Caco-2 (cell line): ENCODE measurements at regions not wholly inside any gene's neighbourhood (a gene's known extent, or its start where the extent isn't known, plus 50 kb on each side); places are given as distances from the start of the nearest gene placed in this dataset.

Source experiments
- BruUV-seq: library from RNA; stranded (reverse); fragments of 400-500 nt; replicated peaks from 2 replicates; lab custom pipeline; 2021; lab: Mats Ljungman, UMichigan
- CTCF ChIA-PET: fragments of 300-600 bp; sonication (Branson Sonifier 250); formaldehyde crosslinking; loops from one replicate; lab custom pipeline; 2022; ENCODE audit warnings: antibody characterized with exemption; lab: Charles Lee
- POLR2A ChIA-PET: fragments of 300-600 bp; sonication (Branson Sonifier 250); formaldehyde crosslinking; loops from one replicate; lab custom pipeline; 2022; ENCODE audit warnings: antibody characterized with exemption; lab: Charles Lee
- DNase-seq, 2 experiments: peaks; one replicate each; pipeline versions ENCODE4 v3.0.0 to v3.0.0-alpha.2; 2020 to 2022
- H3K27me3 ChIP-seq: replicated peaks from 2 replicates; pipeline ENCODE4 v1.6.0; 2011; ENCODE audit warnings: low read length; ENCODE audit not compliant: control insufficient read depth, insufficient read depth
- H3K36me3 ChIP-seq: 2 replicates; pipeline ENCODE4 v1.5.1; 2011; ENCODE audit warnings: low read length; ENCODE audit not compliant: control insufficient read depth, insufficient read depth
- H3K4me1 ChIP-seq: fragments of 250-450 bp; sonication (Bioruptor Pico); 2 replicates; pipeline ENCODE4 v1.5.1; 2020; ENCODE audit warnings: mild to moderate bottlenecking
- H3K4me3 ChIP-seq: 2 replicates; pipeline ENCODE4 v1.5.1; 2011; ENCODE audit warnings: low read depth, mild to moderate bottlenecking, control low read depth, low read length
- H3K9me3 ChIP-seq: fragments of 250-450 bp; sonication (Bioruptor Pico); 2 replicates; pipeline ENCODE4 v1.5.1; 2020; ENCODE audit warnings: mild to moderate bottlenecking, moderate library complexity
- H3K27ac Mint-ChIP-seq: one replicate; pipeline ENCODE4 v1.8.0; 2022; ENCODE audit warnings: mixed read lengths; ENCODE audit not compliant: unreplicated experiment
- H3K27me3 Mint-ChIP-seq: one replicate; pipeline ENCODE4 v1.8.0; 2022; ENCODE audit warnings: mixed read lengths; ENCODE audit not compliant: insufficient read depth, unreplicated experiment
- H3K36me3 Mint-ChIP-seq: one replicate; pipeline ENCODE4 v1.8.0; 2022; ENCODE audit warnings: mild to moderate bottlenecking, mixed read lengths; ENCODE audit not compliant: insufficient read depth, unreplicated experiment
- H3K4me1 Mint-ChIP-seq: one replicate; pipeline ENCODE4 v1.8.0; 2022; ENCODE audit warnings: low read depth, mixed read lengths; ENCODE audit not compliant: unreplicated experiment
- H3K4me3 Mint-ChIP-seq: one replicate; pipeline ENCODE4 v1.8.0; 2022; ENCODE audit warnings: mild to moderate bottlenecking, moderate library complexity, mixed read lengths; ENCODE audit not compliant: unreplicated experiment
- H3K9me3 Mint-ChIP-seq: one replicate; pipeline ENCODE4 v1.8.0; 2022; ENCODE audit warnings: mixed read lengths; ENCODE audit not compliant: unreplicated experiment
- CTCF ChIP-seq, 2 experiments: fragments of 200-600 bp in 1 of 2; IDR thresholded peaks; 1 replicate in 1 of 2; 2 replicates in 1 of 2; pipeline versions ENCODE4 v1.5.1 to v1.8.0; 2011 to 2022; ENCODE audit warnings: antibody characterized with exemption in 1 of 2, control low read depth in 1 of 2, inconsistent platforms in 1 of 2, low read depth in 1 of 2, low read length in 1 of 2, mild to moderate bottlenecking in 1 of 2, moderate library complexity in 1 of 2; ENCODE audit not compliant: insufficient read depth in 1 of 2, severe bottlenecking in 1 of 2, unreplicated experiment in 1 of 2
- intact Hi-C: fragments of 100-400 bp; cut with micrococcal nuclease; formaldehyde crosslinking; loops from one replicate; pipeline ENCODE4 v1.10.0; 2022; ENCODE audit not compliant: unreplicated experiment

DNA sequence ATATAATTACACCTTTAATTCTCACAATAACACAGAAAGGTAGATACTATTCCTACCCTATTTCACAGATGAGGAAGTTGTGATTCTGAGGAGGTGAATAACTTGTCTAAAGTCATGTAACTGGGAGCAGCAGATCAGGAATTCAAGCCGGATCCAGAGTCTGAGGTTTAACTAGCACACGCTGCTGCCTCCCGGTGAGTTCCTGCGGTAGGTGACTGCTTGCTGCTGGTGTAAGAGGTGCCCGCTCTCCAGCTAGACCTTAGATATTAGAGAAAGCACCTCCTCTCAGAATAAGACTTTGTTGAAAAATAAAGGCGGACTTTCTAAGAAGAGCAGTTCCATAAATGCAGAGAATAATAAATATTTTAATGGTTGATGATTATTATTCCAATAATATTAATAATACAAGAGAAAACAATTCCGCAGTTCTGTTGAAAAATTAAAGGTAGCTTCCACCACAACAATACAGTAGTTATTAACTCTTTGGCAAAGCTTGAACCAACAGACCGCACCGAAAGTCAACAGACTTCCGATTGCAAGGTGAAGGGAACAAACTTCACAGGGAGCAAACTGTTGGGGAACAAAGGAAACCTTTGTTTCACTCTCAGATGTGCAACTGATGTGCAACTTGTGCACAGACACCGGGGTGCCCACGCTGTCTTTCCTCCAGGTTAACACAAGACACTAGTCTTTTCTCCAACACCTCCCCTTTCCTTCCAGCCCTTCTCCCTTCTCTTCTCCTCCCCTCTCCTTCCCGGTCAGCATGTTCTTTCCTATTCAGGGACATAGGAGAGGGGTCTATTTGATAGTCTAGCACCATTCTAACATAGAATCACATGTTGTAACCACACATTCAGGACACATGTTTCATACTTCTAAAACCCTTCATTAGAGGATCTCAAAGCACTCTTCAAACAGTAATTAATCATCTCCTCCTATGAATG is 73.2 kb upstream of the EGLN3 start:
- CTCF ChIA-PET = interaction anchor here (1.5 kb wide), 1 partner anchor 75 kb away, joined by 8 read pairs; no protein-coding TSS in a partner anchor
- POLR2A ChIA-PET = no interaction called here
- Histone ChIP-seq H3K4me3 (no peak overlapping the region), H3K9me3 (no peaks in the 10 kb centered on the region), H3K36me3 (no peaks in the 10 kb centered on the region), H3K4me1 (no peaks in the 10 kb centered on the region), H3K27me3 (no peaks in the 10 kb centered on the region)
- Mint-ChIP-seq H3K27me3 (no peaks in the 10 kb centered on the region), H3K36me3 (no peaks in the 10 kb centered on the region), H3K4me3 (no peak overlapping the region), H3K4me1 (peaks cover 9% of the 10 kb centered on the region), H3K9me3 (peaks cover 9% of the 10 kb centered on the region), H3K27ac (peak overlapping the region; percentile 48)
- intact Hi-C loops = loop anchor here (2.0 kb wide), 2 partner anchors 175 to 185 kb away; no protein-coding TSS in a partner anchor
- peak in 1 of 2 experiments; percentile 20 for DNase-seq
- TF ChIP-seq CTCF (IDR thresholded peaks at IDR 0.05; ENCODE audit: insufficient read depth in 1 of 2, low read depth in 1 of 2, low read length in 1 of 2, severe bottlenecking in 1 of 2, unreplicated experiment in 1 of 2) = peak in 1 of 2 experiments; percentile 16
- no TSS peak for BruUV-seq

GRCh38 chr14:34021096-34021495 is 70.2 kb upstream of the EGLN3 start:
- Mint-ChIP-seq H3K4me3 (no peak overlapping the region), H3K27ac (no peak overlapping the region), H3K4me1 (peaks cover 9% of the 10 kb centered on the region), H3K36me3 (no peaks in the 10 kb centered on the region), H3K27me3 (no peaks in the 10 kb centered on the region), H3K9me3 (no peaks in the 10 kb centered on the region)
- no peak for DNase-seq
- Histone ChIP-seq H3K4me1 (no peaks in the 10 kb centered on the region), H3K27me3 (no peaks in the 10 kb centered on the region), H3K9me3 (no peaks in the 10 kb centered on the region), H3K36me3 (no peaks in the 10 kb centered on the region), H3K4me3 (no peak overlapping the region)
- CTCF ChIA-PET = no interaction called here
- POLR2A ChIA-PET = no interaction called here
- no peak for TF ChIP-seq CTCF (IDR thresholded peaks at IDR 0.05; ENCODE audit: insufficient read depth in 1 of 2, low read depth in 1 of 2, low read length in 1 of 2, severe bottlenecking in 1 of 2, unreplicated experiment in 1 of 2)
- intact Hi-C loops = no loop called here
- BruUV-seq = no TSS peak

GRCh38 chr14:34020014-34020413 is 69.1 kb upstream of the EGLN3 start:
- H3K36me3 Mint-ChIP-seq = no peaks in the 10 kb centered on the region
- H3K4me3 Mint-ChIP-seq = no peak overlapping the region
- no peaks in the 10 kb centered on the region for H3K4me1 ChIP-seq
- H3K9me3 Mint-ChIP-seq = no peaks in the 10 kb centered on the region
- H3K4me1 Mint-ChIP-seq = peaks cover 9% of the 10 kb centered on the region
- H3K36me3 ChIP-seq = no peaks in the 10 kb centered on the region
- no peak overlapping the region for H3K27ac Mint-ChIP-seq
- CTCF ChIA-PET = no interaction called here
- H3K4me3 ChIP-seq = no peak overlapping the region
- TF ChIP-seq CTCF (IDR thresholded peaks at IDR 0.05; ENCODE audit: insufficient read depth in 1 of 2, low read depth in 1 of 2, low read length in 1 of 2, severe bottlenecking in 1 of 2, unreplicated experiment in 1 of 2) = no peak
- no peaks in the 10 kb centered on the region for H3K27me3 ChIP-seq
- no peaks in the 10 kb centered on the region for H3K27me3 Mint-ChIP-seq
- POLR2A ChIA-PET = no interaction called here
- intact Hi-C loops = no loop called here
- no peaks in the 10 kb centered on the region for H3K9me3 ChIP-seq
- no TSS peak for BruUV-seq
- DNase-seq = no peak
